ENCODE measurements at regions not wholly inside any gene's neighbourhood (a gene's known extent, or its start where the extent isn't known, plus 50 kb on each side); places are given as distances from the start of the nearest gene placed in this dataset.

DNA sequence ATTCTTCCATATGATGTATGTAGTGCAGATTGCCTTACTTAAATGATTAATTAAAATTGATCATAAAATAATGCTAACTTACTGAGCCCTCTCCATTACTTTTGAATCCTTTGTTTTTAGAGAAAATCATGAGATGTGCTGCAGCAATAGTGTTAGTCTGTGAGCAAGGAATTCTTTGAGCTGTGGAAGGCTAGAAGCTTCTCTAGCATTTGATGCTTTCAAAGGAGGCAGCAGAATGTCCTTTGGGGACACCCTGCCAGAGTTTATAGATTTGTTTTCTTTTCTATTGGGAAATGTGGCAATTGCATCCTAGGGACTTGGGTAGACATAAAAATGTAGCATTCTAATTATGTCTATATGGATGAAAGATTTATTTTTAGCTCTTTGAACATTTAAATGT is 284.1 kb upstream of the SMIM30 start:
- no peak for DNase-seq (ENCODE audit: low read depth, low spot score)
- no peak overlapping the region for H3K9ac ChIP-seq (ENCODE audit: control insufficient read depth, insufficient read depth, low read length)
- H3K4me2 ChIP-seq (ENCODE audit: control insufficient read depth, insufficient read depth): no peak overlapping the region
- RAD21 ChIA-PET (ENCODE audit: unreplicated experiment): no interaction called here
- no peaks in the 10 kb centered on the region for H4K20me1 ChIP-seq (ENCODE audit: control insufficient read depth, insufficient read depth)
- no peaks in the 10 kb centered on the region for H3K4me1 ChIP-seq (ENCODE audit: control insufficient read depth, insufficient read depth, low read length)
- no peak for TF ChIP-seq POLR2A (IDR thresholded peaks at IDR 0.05; ENCODE audit: low read depth, low read length)
- no peak for TF ChIP-seq IRF5 (IDR thresholded peaks at IDR 0.05; ENCODE audit: borderline replicate concordance)
- TF ChIP-seq POU2F2 (IDR thresholded peaks at IDR 0.05; ENCODE audit: borderline replicate concordance, low read depth, low read length): no peak
- TF ChIP-seq, protein P1, sequence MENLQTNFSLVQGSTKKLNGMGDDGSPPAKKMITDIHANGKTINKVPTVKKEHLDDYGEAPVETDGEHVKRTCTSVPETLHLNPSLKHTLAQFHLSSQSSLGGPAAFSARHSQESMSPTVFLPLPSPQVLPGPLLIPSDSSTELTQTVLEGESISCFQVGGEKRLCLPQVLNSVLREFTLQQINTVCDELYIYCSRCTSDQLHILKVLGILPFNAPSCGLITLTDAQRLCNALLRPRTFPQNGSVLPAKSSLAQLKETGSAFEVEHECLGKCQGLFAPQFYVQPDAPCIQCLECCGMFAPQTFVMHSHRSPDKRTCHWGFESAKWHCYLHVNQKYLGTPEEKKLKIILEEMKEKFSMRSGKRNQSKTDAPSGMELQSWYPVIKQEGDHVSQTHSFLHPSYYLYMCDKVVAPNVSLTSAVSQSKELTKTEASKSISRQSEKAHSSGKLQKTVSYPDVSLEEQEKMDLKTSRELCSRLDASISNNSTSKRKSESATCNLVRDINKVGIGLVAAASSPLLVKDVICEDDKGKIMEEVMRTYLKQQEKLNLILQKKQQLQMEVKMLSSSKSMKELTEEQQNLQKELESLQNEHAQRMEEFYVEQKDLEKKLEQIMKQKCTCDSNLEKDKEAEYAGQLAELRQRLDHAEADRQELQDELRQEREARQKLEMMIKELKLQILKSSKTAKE (IDR thresholded peaks at IDR 0.05; ENCODE audit: low read depth, poor library complexity, severe bottlenecking): no peak
- TF ChIP-seq IKZF1 (conservative IDR thresholded peaks at IDR 0.05): no peak
- TF ChIP-seq YY1 (IDR thresholded peaks at IDR 0.05; ENCODE audit: low read depth, low read length): no peak
- TF ChIP-seq TBL1XR1 (IDR thresholded peaks at IDR 0.05; ENCODE audit: low read depth, low read length): no peak
- ATAC-seq: no peak
- no peak overlapping the region for H3K4me3 ChIP-seq
- no peaks in the 10 kb centered on the region for H3K27me3 ChIP-seq (replicated peaks in 1 of 2; ENCODE audit: control insufficient read depth in 2 of 2, insufficient read depth in 2 of 2, low read length in 1 of 2)
- SMC1A ChIA-PET (ENCODE audit: uncharacterized antibody, unreplicated experiment): no interaction called here
- in situ Hi-C loops (cut with MboI) (loop anchor here (10.0 kb wide), 1 partner anchor 292 kb away; no protein-coding TSS in a partner anchor), intact Hi-C loops (cut with micrococcal nuclease; ENCODE audit: unreplicated experiment) (no loop called here)
- POLR2A ChIA-PET: no interaction called here
- no peaks in the 10 kb centered on the region for H3K9me3 ChIP-seq (replicated peaks; ENCODE audit: control insufficient read depth, insufficient read depth, low read length)
- no peaks in the 10 kb centered on the region for H3K79me2 ChIP-seq (ENCODE audit: control insufficient read depth, insufficient read depth, low read length)
- no peak overlapping the region for H3K27ac ChIP-seq (ENCODE audit: control insufficient read depth, insufficient read depth)
- no peak for FAIRE-seq
- CTCF ChIA-PET: interaction anchor here (1.3 to 4.3 kb wide), 2 partner anchors 20 to 495 kb away, joined by 3 to 35 read pairs; no protein-coding TSS in a partner anchor
- no peaks in the 10 kb centered on the region for H3K36me3 ChIP-seq (ENCODE audit: control insufficient read depth in 2 of 2, insufficient read depth in 2 of 2, low read length in 1 of 2)
- no peak overlapping the region for H2AFZ ChIP-seq (ENCODE audit: control insufficient read depth, low read depth, low read length)
- no TSS peak for BruUV-seq (replicated peaks)
